GM10266 (cell line): ENCODE measurements at regions not wholly inside any gene's neighbourhood (a gene's known extent, or its start where the extent isn't known, plus 50 kb on each side); places are given as distances from the start of the nearest gene placed in this dataset.
"Not testable (repeated sequence)": the region's sequence is repeated elsewhere in the genome, so short reads cannot be mapped to it uniquely, and the experiment has no call there.

Experiments
- DNase-seq: peaks from one replicate; pipeline ENCODE4 v3.0.0; 2012; ENCODE audit errors: extremely low spot score
- TF ChIP-seq, protein P1 (sequence below): IDR thresholded peaks from 2 replicates; pipeline ENCODE4 v1.5.1; 2012; ENCODE audit warnings: mild to moderate bottlenecking, low read depth; ENCODE audit not compliant: control insufficient read depth, insufficient read depth; ENCODE audit errors: missing control alignments

DNA sequence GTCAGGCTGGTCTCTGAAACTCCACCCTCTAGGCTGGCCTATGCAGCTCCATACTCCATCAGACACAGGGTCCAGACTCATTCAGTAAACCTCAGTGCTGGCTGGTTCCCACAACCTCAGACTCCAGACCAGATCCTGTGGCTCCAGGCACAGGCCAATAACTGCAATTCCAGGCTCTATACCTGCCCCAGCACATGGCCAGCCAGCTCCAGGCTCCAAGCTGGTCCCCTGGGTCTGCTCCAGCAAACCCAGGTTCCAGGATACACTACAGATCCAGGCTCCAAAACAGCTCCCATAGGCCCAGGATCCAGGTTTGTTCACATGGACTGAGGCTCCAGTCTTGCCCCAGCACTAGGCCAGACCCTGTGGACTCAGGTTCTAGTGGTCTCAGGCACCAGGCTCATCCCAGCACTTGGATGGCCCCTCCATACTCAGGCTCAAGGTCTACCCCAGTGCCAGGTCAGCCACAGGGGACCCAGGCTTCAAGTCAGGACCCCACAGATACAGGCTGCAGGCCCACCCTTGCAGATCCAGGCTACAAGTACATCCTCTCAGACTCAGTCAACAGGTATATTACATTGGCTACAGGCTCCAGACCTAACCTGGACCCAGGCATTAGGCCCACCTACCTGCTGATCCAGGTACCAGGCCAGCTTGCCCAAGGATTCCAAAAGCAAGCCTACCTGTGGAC, 117.6 kb upstream of the TMEM170B start:
- DNase-seq: no peak
- TF ChIP-seq, protein P1, sequence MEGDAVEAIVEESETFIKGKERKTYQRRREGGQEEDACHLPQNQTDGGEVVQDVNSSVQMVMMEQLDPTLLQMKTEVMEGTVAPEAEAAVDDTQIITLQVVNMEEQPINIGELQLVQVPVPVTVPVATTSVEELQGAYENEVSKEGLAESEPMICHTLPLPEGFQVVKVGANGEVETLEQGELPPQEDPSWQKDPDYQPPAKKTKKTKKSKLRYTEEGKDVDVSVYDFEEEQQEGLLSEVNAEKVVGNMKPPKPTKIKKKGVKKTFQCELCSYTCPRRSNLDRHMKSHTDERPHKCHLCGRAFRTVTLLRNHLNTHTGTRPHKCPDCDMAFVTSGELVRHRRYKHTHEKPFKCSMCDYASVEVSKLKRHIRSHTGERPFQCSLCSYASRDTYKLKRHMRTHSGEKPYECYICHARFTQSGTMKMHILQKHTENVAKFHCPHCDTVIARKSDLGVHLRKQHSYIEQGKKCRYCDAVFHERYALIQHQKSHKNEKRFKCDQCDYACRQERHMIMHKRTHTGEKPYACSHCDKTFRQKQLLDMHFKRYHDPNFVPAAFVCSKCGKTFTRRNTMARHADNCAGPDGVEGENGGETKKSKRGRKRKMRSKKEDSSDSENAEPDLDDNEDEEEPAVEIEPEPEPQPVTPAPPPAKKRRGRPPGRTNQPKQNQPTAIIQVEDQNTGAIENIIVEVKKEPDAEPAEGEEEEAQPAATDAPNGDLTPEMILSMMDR: no peak

DNA sequence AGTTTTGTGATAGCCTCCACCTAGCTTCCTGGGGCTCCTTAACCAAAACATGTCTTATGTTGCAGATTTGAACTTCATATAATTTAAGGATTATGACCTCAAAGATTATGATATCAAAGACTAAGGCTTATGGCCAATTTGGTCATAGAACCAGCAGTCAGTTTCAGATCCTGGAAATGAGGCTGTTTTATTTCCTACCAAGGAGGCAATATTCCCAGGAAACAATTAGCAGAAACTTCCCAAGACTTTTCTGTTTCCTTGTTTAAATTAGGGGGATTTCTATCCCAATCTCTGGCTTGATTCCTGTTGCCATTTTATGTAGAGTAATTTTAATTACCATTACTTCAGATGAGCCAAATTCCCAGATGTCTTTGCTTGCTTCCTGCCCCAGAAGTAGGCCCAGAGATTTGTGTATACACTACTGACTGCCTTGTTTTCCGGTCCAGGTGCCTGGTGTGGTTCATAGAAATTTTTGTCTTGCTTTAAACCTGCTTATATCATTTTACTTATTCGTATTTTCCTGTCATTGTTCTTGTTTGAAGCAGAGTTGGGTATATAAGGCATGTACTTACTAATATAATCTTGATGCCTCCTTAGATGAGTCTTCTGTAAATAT, 119.2 kb upstream of the TMEM170B start:
- DNase-seq: no peak
- TF ChIP-seq, protein P1: no peak

DNA sequence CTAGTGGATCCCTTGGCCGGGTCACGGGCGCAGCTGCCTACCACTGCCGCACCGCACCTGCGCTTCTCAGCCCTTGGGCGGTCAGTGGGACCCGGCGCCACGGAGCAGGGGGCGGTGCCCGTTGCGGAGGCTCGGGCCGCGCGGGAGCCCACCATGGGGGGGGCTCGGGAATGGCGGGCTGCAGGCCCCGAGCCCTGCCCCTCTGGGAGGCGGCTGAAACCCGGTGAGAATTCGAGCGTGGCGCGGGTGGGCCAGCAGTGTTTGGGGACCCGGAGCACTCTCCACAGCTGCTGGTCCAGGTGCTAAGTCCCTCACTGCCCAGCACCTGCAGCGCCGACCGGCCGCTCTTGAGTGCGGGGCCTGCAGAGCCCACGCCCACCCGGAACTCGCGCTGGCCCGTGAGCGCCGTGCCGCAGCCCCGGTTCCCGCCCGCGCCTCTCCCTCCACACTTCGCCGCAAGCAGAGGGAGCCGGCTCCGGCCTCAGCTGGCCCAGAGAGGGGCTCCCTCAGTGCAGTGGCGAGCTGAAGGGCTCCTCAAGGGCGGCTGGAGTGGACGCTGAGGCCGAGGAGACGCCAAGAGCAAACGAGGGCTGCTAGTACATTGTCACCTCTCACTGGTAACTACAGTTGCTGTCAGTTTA, 120.5 kb upstream of the TMEM170B start:
- DNase-seq: no peak
- TF ChIP-seq, protein P1: no peak

DNA sequence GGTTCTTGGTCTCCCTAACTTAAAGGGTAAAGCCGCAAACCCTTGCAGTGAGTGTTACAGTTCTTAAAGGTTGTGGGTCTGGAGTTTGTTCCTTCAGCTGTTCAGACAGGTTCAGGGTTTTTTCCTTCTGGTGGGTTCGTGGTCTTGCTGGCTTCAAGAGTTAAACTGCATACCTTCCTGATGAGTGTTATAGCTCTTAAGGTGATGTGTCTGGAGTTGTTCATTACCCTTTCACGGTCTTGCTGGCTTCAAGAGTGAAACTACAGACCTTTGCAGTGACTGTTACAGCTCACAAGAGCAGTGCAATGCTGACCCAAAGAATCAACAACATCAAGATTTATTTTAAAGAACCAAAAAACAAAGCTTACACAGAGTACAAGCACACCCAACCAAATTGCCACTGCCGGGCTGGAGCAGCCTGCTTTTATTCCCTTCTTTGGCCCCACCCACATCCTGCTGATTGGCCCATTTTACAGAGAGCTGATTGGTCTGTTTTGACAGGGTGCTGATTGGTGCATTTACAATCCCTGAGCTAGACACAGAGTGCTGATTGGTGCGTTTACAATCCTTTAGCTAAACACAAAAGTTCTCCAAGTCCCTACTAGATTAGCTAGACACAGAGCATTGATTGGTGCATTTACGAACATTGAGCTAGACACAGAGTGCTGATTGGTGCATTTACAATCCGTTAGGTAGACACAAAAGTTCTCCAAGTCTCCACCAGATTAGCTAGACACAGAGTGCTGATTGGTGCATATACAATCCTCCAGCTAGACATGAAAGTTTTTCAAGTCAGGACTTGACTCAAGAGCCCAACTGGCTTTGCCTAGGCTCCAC, 121.2 kb upstream of the TMEM170B start:
- not testable (repeated sequence) for DNase-seq

DNA sequence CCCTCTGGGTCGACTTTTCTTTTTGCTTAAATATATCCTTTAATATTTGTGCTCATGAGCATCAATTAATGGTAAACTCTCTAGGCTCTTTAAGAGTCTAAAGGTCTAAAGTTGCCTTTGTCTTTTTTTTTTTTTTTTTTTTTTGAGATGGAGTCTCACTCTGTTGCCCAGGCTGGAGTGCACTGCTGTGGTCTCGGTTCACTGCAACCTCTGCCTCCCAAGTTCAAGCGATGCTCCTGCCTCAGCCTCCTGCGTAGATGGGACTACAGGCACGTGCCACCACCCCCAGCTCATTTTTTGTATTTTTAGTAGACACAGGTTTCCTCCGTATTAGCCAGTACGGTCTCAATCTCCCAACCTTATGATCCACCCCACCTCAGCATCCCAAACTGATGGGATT, 122.0 kb upstream of the TMEM170B start:
- TF ChIP-seq, protein P1: no peak
- DNase-seq: no peak

DNA sequence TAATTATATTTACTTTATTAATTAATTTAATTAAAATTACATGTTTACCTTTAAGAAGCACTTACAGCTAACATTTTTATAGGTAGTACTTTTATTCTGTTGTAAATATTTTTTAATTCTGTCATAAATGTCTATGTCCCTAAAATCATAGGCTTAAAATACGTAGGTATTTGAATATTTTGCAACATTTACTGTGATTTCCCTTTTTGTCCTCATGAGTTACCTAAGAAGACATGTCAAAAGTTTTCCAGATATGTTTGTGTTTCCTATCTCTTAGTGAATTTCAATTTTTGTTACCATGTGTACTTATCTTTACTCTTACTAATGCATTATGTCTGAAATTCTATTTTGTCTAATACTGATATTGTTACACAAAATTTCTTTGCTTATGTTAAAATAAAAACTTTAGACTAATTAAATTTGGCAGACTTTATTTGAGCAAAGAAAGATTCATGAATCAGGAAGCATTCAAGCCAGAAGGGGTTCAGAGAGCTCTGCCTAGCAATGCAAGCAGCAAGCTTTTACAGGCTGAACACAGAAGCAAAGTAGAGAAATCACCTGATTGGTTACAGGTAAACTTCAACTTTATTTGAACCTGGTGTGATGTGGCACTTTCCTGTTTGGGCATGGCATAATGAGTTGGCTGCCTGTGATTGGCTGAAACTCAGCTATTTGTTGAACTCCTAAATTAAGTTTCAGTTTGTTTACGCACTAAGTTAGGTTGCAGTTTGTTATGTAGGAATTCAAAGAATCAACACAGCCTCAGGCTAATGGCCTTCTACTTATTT, 123.2 kb upstream of the TMEM170B start:
- TF ChIP-seq, protein P1: no peak
- DNase-seq: peak; percentile 31

DNA sequence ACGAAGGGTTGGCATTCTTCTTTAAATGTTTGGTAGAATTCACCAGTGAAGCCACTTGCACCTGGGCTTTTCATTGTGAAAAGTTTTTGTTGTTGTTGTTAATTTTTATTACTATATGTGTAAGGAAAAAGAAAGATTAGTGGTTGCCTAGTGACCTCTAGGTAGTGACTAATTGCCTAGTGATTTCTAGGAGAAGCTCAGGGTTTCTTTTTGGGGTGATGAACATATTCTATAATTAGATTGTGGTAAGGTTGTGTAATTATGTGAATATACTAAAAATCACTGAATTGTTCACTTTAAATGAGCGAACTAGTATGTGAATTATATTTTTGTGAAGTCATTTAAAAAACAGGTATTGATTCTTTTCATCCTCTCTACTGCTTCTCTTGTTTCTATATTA, 123.8 kb upstream of the TMEM170B start:
- TF ChIP-seq, protein P1: no peak
- DNase-seq: peak; percentile 35
